Left forelimb (tissue), 1 donor: ENCODE measurements at regions not wholly inside any gene's neighbourhood (a gene's known extent, or its start where the extent isn't known, plus 50 kb on each side); places are given as distances from the start of the nearest gene placed in this dataset.

Experiments
- DNase-seq: peaks from one replicate; pipeline ENCODE4 v3.0.0-alpha.2; 2018; ENCODE audit warnings: low spot score

DNA sequence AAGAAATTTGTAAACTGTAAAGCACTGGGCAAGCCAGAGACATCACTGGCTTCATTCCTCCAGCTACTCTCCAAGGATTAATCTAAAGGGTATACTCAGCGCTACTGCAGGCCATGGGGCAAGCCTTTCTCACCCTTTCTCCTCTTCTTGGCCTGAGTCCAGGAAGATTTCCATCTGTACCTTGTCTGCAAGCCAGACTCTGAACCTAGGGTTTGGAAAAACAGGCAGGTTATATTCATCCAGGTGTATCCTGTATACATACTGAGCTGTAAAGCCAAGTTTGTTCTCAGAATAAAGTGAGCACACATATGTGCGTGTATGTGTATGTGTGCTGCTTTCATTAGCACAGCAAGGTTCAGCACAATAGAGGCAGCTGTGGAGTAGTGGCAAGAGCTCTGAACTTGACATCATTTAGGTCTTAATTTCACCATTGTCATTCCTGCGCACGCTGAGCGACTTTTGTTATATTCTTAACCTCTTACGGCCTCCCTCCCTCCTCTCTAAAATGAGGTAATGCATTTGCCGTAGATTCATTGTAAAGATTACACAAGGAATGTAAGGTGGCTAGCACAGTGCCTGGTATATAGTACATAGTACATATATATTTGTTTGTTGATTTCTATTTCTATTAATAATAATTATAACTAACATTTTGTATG is 128.1 kb upstream of the JUN start:
- DNase-seq = no peak

DNA sequence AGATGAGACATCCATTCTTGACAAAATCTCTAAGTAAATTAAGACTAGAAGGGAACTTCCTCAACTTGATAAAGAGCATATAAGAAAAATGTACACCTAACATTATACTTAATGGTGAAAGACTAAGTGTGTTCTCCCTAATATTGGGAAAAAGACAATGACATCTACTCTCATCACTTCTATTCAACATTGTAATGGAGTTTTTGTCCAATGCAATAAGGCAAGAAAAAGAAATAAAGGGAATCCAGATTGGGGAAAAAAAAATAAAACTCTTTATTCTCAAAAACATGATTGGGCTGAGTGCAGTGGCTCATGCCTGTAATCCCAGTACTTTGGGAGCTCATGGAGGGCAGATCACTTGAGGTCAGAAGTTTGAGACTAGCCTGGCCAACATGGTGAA is 131.1 kb upstream of the JUN start:
- DNase-seq = no peak

DNA sequence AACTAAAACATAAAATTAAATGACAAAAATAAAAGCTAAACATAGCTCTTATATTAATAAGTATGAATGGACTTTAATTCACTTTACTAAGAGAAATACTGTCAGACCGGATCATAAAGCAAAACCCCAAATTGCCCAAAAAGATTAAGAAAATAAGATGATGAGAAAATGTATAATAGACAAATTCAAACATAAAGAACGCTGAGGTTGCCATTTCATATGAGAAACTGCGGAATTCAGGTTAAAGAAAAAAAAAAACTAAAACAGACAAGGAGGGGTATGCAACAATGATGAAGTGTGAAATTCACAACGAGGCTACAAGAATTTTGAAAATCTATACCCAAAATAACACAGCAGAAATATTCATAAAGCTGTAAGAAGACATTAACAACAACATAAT is 133.6 kb upstream of the JUN start:
- no peak for DNase-seq

- no peak for DNase-seq
Observed at GRCh38 chr1:58919226-58919958, 135.5 kb upstream of the JUN start.

GRCh38 chr1:58919959-58920321 is 136.1 kb upstream of the JUN start:
- no peak for DNase-seq

GRCh38 chr1:58921342-58921741 is 137.5 kb upstream of the JUN start:
- DNase-seq = no peak

- DNase-seq = no peak
Observed at GRCh38 chr1:58921751-58922150, 137.9 kb upstream of the JUN start.

DNA sequence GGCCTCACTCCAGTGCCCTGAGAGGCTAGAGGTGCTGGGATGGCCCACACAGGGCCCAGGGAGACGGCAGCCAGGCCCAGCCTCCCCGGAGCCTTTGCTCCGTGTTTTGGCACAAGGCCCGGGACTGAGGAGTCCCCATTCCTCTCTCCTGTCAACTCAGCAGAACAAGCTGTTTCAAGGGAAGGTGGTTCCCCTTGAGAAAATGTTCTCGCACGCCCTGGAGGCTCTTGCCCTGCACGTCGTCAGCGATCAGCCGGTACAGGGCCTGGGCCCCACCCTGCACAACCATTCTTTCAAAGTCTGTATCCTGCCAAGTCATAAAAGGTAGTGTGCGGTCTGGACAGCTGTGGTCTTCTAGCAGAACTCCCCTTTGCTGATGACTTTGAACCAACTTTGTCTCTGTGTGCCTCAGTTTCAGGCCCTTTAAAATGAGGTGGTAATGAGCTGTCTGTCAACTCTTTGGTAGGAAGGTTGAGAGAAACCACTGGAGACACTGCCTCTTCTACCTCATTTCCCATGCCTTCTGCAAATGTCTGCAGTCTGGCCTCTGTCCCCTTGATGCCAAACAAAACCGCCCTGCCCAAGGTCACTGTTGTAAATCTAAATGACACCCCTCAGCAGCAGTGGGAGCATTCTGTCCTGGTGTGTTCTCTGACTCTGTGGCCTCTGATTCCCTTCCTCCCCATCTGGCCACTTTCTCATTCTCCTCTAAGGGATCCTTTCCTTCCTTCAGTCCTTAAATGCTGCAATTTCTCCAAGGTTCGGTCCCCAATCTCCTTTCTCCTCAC is 138.6 kb upstream of the JUN start:
- no peak for DNase-seq

GRCh38 chr1:58923090-58923470 is 139.2 kb upstream of the JUN start:
- no peak for DNase-seq

DNA sequence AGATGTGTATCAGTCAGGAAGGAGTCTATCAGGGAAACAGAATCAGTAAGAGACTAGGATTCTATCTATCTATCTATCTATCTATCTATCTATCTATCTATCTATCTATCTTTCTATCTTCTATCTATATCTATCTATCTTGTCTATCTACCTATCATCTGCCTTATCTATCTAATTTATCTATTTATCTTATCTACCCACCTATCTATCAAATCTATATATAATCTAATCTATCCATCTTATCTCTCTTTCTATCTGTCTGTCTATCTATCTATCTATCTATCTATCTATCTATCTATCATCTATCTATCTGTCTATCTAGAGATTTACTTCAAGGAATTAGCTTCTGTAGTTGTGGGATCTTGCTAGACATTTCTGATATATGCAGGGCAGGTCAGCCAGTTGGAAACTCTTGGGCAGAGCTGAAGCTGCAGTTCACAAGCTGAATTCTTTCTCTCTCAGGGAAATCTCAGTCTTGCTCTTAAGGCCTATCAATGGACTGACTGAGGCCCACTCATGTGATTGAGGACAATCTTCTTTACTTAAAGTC is 140.2 kb upstream of the JUN start:
- no peak for DNase-seq

GRCh38 chr1:58924821-58925220 is 141.0 kb upstream of the JUN start:
- DNase-seq = no peak

GRCh38 chr1:58925247-58925646 is 141.4 kb upstream of the JUN start:
- DNase-seq = no peak

DNA sequence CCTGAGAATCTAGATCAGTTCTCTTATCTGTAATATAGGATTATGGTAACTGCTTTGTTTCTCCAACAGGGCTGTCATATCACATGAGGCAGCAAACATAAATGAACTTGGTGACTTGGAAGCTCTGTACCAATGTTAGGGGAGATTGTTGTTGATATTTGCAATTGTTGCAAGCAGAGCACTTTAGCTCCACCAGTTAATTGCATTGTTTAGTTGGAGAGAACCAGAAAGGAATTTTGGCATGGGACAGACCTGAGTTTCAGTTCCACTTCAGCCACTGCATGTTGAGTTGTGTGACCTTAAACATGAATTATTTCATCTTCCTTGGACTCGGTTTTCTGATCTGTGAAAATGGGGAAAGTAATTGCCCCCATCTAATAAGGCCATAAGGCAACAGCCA is 142.3 kb upstream of the JUN start:
- no peak for DNase-seq

DNA sequence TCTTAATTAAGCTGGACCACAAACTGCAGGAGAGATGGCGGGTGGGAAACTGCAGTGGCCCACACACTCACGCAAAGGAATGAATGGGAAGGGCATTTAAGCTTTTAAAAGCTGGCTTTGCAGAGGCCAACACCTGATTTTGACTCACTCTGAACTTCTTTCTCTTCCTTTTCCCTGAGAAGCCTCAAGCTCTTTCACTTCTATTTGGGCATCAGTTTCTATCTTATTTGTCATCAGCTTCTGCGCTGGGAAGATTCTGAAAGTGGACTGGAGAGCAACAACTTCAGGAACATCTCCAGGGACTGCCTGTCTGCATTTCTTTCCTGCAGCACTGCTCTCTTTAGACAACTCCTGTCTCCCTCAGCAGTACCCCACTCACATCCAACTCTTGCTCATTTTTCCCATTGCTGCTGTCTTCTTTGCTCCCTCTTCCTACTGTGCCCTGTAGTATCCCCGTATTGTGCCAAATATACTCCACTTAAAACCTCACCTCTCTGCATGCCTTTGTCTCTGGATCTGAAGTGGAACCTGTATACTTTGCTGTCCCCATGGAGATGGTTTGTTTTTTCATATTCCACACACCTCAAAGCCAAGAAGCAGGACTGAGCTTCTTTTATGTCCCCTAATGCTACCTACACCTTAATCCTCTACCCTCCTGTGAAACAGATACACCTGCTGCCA is 143.3 kb upstream of the JUN start:
- no peak for DNase-seq

- DNase-seq = no peak
Observed at GRCh38 chr1:58927722-58928085, 143.9 kb upstream of the JUN start.

GRCh38 chr1:58928514-58928913 is 144.7 kb upstream of the JUN start:
- no peak for DNase-seq

DNA sequence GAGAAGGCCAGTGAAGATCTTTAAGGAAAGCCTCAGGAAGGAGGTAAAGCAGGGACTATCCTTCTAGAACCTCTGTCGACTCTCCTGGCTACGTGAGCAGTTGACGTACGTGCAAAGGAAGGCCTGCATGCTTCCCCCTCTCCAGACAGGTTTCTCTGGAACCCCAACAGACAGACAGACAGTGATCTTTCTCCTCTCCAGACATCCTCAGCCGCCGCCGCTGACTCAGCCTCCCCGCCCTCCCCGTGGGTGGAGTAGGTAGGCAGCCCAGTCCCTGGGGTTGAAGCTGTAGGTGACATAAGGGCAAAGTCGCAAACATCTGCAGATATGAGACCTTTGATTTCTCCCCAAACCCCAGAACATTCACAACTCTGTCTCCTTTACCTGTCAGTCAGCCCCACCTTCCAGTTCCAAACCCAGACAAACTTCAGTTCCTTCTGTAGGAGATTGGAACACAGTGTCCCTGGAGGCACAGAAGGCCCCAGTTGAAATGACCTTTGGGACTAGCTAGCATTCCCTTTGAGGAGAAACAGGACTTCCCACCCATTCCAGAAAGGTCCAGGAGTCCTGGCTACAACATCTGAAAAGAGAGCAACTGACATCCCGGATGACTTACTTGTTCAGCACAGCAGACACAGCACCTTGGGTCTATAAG is 146.0 kb upstream of the JUN start:
- DNase-seq = no peak

DNA sequence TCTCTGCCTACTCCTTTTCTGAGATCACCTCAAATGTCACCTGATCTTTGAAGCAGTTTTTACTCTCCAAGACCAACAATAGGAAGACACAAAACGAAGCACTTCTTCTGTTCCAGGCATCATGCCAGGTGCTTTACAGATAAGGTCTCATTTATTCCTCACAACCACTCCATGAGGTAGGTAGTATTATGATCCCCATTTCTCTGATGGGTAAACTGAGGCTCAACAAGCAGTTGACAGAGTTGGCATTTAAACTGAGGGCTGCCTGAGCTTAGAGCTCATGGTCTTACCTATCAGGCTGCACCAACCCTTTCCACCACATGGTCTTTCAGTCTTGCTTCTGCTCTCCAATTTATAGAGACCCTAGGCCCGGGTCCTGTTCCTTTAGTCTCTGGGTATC is 147.2 kb upstream of the JUN start:
- DNase-seq = no peak

DNA sequence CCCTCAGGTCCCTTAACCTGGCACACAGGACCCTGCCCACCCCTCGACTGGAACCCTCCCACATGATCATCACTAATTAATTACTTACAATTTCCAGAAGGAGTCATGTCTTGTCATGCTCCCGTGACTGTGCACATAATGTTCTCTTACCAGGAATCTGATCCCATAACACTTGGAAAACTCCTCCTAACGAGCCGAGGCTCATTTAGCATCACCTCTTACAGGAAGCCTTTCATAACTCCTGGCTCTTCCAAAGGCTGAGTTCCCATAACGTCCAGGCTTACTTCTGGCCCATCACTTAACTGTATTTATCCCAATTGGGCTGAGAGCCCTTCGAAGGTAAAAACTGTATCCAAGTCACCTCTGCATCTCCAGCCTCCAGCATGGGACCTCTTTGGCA is 147.9 kb upstream of the JUN start:
- no peak for DNase-seq

- DNase-seq = no peak
Observed at GRCh38 chr1:58932859-58933598, 149.2 kb upstream of the JUN start.

- DNase-seq = no peak
Observed at GRCh38 chr1:58933599-58933926, 149.7 kb upstream of the JUN start.
